NT2/D1 (cell line): ENCODE measurements at regions not wholly inside any gene's neighbourhood (a gene's known extent, or its start where the extent isn't known, plus 50 kb on each side); places are given as distances from the start of the nearest gene placed in this dataset.
"Not testable (repeated sequence)": the region's sequence is repeated elsewhere in the genome, so short reads cannot be mapped to it uniquely, and the experiment has no call there.

Experiments used
- DNase-seq: peaks from one replicate; pipeline ENCODE4 v3.0.0-alpha.2; 2011; ENCODE audit warnings: low read depth, low spot score
- H3K27me3 ChIP-seq: 2 replicates; pipeline ENCODE4 v1.6.0; 2011; ENCODE audit warnings: mild to moderate bottlenecking; ENCODE audit not compliant: insufficient read length, insufficient read depth
- H3K36me3 ChIP-seq: 2 replicates; pipeline ENCODE4 v1.6.1; 2011; ENCODE audit warnings: mild to moderate bottlenecking, low read length, mixed read lengths; ENCODE audit not compliant: insufficient read depth, insufficient read length
- H3K4me1 ChIP-seq: 2 replicates; pipeline ENCODE4 v1.5.1; 2011; ENCODE audit not compliant: insufficient read depth, insufficient read length
- H3K4me3 ChIP-seq: 2 replicates; pipeline ENCODE4 v1.5.1; 2011; ENCODE audit warnings: low read depth; ENCODE audit not compliant: insufficient read length
- H3K9ac ChIP-seq: 2 replicates; pipeline ENCODE4 v1.6.0; 2011; ENCODE audit warnings: low read depth; ENCODE audit not compliant: insufficient read length
- H3K9me3 ChIP-seq: 2 replicates; pipeline ENCODE4 v1.5.1; 2011; ENCODE audit warnings: mild to moderate bottlenecking, low read length; ENCODE audit not compliant: insufficient read depth
- SUZ12 ChIP-seq: IDR thresholded peaks from 2 replicates; pipeline ENCODE4 v1.6.1; 2011; ENCODE audit not compliant: insufficient read length, insufficient read depth; ENCODE audit errors: extremely low read depth
- YY1 ChIP-seq: IDR thresholded peaks from 2 replicates; pipeline ENCODE4 v1.6.1; 2011; ENCODE audit not compliant: insufficient read length, insufficient read depth
- ZNF274 ChIP-seq: IDR thresholded peaks from 2 replicates; pipeline ENCODE4 v1.6.1; 2011; ENCODE audit warnings: mild to moderate bottlenecking, low read depth, low read length

GRCh38 chr1:96598416-96599168 is 123.0 kb upstream of the PTBP2 start:
- Histone ChIP-seq H3K27me3 (peaks cover 3% of the 10 kb centered on the region), H3K4me3 (no peak overlapping the region), H3K36me3 (no peaks in the 10 kb centered on the region), H3K9ac (no peak overlapping the region), H3K9me3 (no peaks in the 10 kb centered on the region), H3K4me1 (peaks cover 3% of the 10 kb centered on the region)
- DNase-seq = no peak
- no peak for TF ChIP-seq YY1
- no peak for TF ChIP-seq ZNF274
- TF ChIP-seq SUZ12 = no peak

- H3K4me3 ChIP-seq, H3K36me3 ChIP-seq, H3K4me1 ChIP-seq, H3K9ac ChIP-seq, DNase-seq, H3K27me3 ChIP-seq, H3K9me3 ChIP-seq: not testable (repeated sequence)
Measured at GRCh38 chr1:96604620-96605019, 117.0 kb upstream of the PTBP2 start.

- not testable (repeated sequence) for H3K4me3 ChIP-seq, H3K36me3 ChIP-seq, H3K27me3 ChIP-seq, DNase-seq, H3K4me1 ChIP-seq, H3K9ac ChIP-seq
- H3K9me3 ChIP-seq = peaks cover 18% of the 10 kb centered on the region; the same call in 1 of the 2 replicates
Measured at GRCh38 chr1:96617375-96617774, 104.2 kb upstream of the PTBP2 start.

- H3K9ac ChIP-seq = no peak overlapping the region
- H3K4me3 ChIP-seq = no peak overlapping the region
- H3K9me3 ChIP-seq = no peaks in the 10 kb centered on the region
Measured at GRCh38 chr1:96632045-96632664, 89.4 kb upstream of the PTBP2 start.

GRCh38 chr1:96633695-96634094 is 87.9 kb upstream of the PTBP2 start:
- Histone ChIP-seq H3K4me3 (no peak overlapping the region), H3K27me3 (no peaks in the 10 kb centered on the region), H3K9ac (no peak overlapping the region), H3K36me3 (no peaks in the 10 kb centered on the region), H3K4me1 (no peaks in the 10 kb centered on the region), H3K9me3 (no peaks in the 10 kb centered on the region)
- DNase-seq = no peak
- TF ChIP-seq YY1 (no peak), SUZ12 (no peak)

More at GRCh38 chr1:96632045-96632664, 89.4 kb upstream of the PTBP2 start:
- no peaks in the 10 kb centered on the region for H3K27me3 ChIP-seq
- no peak for DNase-seq
- H3K4me1 ChIP-seq = no peaks in the 10 kb centered on the region
- TF ChIP-seq YY1 (no peak), ZNF274 (no peak), SUZ12 (no peak)
- H3K36me3 ChIP-seq = no peaks in the 10 kb centered on the region

GRCh38 chr1:96634883-96635282 is 86.7 kb upstream of the PTBP2 start:
- Histone ChIP-seq H3K4me1 (no peaks in the 10 kb centered on the region), H3K9me3 (no peaks in the 10 kb centered on the region), H3K36me3 (no peaks in the 10 kb centered on the region), H3K27me3 (no peaks in the 10 kb centered on the region), H3K9ac (no peak overlapping the region), H3K4me3 (no peak overlapping the region)
- TF ChIP-seq YY1 (no peak), ZNF274 (no peak)
- DNase-seq = no peak

- no peaks in the 10 kb centered on the region for H3K9me3 ChIP-seq
- H3K4me3 ChIP-seq = no peak overlapping the region
- H3K27me3 ChIP-seq = no peaks in the 10 kb centered on the region
- TF ChIP-seq ZNF274 (no peak), YY1 (no peak), SUZ12 (no peak)
- DNase-seq = no peak
- no peak overlapping the region for H3K9ac ChIP-seq
- no peaks in the 10 kb centered on the region for H3K4me1 ChIP-seq
- H3K36me3 ChIP-seq = no peaks in the 10 kb centered on the region
Measured at GRCh38 chr1:96641282-96641681, 80.3 kb upstream of the PTBP2 start.

GRCh38 chr1:96643519-96643918 is 78.1 kb upstream of the PTBP2 start:
- DNase-seq = no peak
- Histone ChIP-seq H3K9me3 (no peaks in the 10 kb centered on the region), H3K36me3 (no peaks in the 10 kb centered on the region), H3K27me3 (no peaks in the 10 kb centered on the region), H3K4me3 (no peak overlapping the region), H3K9ac (no peak overlapping the region), H3K4me1 (no peaks in the 10 kb centered on the region)
- TF ChIP-seq ZNF274 = no peak
- TF ChIP-seq SUZ12 = no peak
- TF ChIP-seq YY1 = no peak
